ENCODE measurements at regions not wholly inside any gene's neighbourhood (a gene's known extent, or its start where the extent isn't known, plus 50 kb on each side); places are given as distances from the start of the nearest gene placed in this dataset.

DNA sequence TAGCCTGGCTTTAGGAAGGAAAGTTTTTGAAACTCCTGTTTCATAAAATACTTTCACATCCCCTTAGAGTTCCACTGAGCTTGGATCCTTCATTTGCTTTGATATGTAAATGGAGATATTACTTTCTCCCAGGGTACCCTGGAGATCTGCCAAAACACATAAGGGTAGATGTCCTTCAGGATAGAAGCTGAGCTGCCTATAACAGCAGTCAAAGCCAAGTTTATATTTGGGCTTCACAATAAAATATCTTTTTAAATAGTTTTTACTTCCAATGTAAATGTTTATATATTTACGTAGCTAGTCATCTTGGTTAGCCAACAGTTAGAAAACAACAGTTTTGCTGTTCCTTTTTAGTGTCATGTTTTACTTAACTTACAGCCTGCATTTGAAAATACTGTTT lies 742.3 kb upstream of the POU3F4 start:
- peaks cover 0 to 3% of the 10 kb centered on the region in 2 donors for H3K9me3 ChIP-seq (replicated peaks in 1 of 2; ENCODE audit: control insufficient read depth in 1 of 2, insufficient read depth in 1 of 2, low read length in 2 of 2)
- H3K27me3 ChIP-seq (ENCODE audit: control insufficient read depth in 2 of 2, insufficient read depth in 2 of 2, low read length in 2 of 2): no peaks in the 10 kb centered on the region
- H3K4me2 ChIP-seq (replicated peaks; ENCODE audit: extremely low read depth, low read length, poor library complexity, severe bottlenecking): no peak overlapping the region
- TF ChIP-seq CTCF (IDR thresholded peaks at IDR 0.05): no peak
- H3K36me3 ChIP-seq (replicated peaks in 1 of 2; ENCODE audit: control insufficient read depth in 1 of 2, insufficient read depth in 2 of 2, low read length in 2 of 2): no peaks in the 10 kb centered on the region
- H3K4me3 Mint-ChIP-seq: no peak overlapping the region
- H3K9me3 Mint-ChIP-seq: peaks cover 0 to 5% (median 2%) of the 10 kb centered on the region in 7 donors
- H2AFZ ChIP-seq (ENCODE audit: insufficient read depth, low read depth, low read length, poor library complexity, severe bottlenecking): no peak overlapping the region
- no peak overlapping the region for H3K27ac ChIP-seq (ENCODE audit: low read depth in 1 of 2, low read length in 2 of 2)
- H3K4me1 Mint-ChIP-seq: no peaks in the 10 kb centered on the region
- H3K9ac ChIP-seq (ENCODE audit: insufficient read depth, low read length, poor library complexity, severe bottlenecking): no peak overlapping the region
- no peak overlapping the region for H3K27ac Mint-ChIP-seq
- no peak overlapping the region for H3K4me3 ChIP-seq (replicated peaks in 1 of 3; ENCODE audit: low read depth in 2 of 3, low read length in 3 of 3)
- H3K79me2 ChIP-seq (ENCODE audit: insufficient read depth, low read length): no peaks in the 10 kb centered on the region
- H3K36me3 Mint-ChIP-seq: no peaks in the 10 kb centered on the region
- H3K4me1 ChIP-seq (ENCODE audit: control insufficient read depth in 1 of 2, insufficient read depth in 2 of 2, low read length in 2 of 2): no peaks in the 10 kb centered on the region
- peaks cover 0 to 1% (median 0%) of the 10 kb centered on the region in 3 donors for H3K27me3 Mint-ChIP-seq (ENCODE audit: low read depth in 3 of 3)
- no CpG with 5 or more reads among the region's 1 CpG for WGBS (ENCODE audit: insufficient coverage)
- no peak for DNase-seq
- intact Hi-C loops (cut with micrococcal nuclease): no loop called here
- H4K20me1 ChIP-seq (ENCODE audit: insufficient read depth, low read length): no peaks in the 10 kb centered on the region

DNA sequence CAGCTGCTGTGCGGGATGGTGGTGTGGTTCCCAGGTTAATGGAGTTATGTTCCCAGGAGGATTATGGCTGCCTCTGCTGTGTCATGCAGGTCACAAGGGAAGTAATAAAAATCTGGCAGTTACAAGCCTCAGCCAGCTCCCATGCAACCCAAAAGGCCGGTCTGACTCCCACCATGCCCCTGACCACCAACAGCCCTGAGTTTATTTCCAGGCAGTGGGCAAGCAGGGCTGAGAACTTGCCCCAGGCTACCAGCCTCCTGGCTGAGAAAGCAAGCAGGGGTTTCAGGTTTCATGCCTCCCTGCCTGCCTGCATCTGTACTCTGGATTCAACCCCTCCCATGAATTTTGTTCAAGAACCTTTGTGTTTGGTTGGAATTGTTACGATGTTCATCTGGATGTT lies 732.7 kb upstream of the POU3F4 start:
- H3K27ac ChIP-seq (ENCODE audit: low read depth in 1 of 2, low read length in 2 of 2): no peak overlapping the region
- Mint-ChIP-seq H3K36me3 (no peaks in the 10 kb centered on the region), H3K4me1 (no peaks in the 10 kb centered on the region), H3K4me3 (no peak overlapping the region), H3K9me3 (peaks cover 0 to 11% (median 3%) of the 10 kb centered on the region in 7 donors), H3K27me3 (ENCODE audit: low read depth in 3 of 3) (no peaks in the 10 kb centered on the region), H3K27ac (no peak overlapping the region)
- H3K4me2 ChIP-seq (replicated peaks; ENCODE audit: extremely low read depth, low read length, poor library complexity, severe bottlenecking): no peak overlapping the region
- DNase-seq: no peak
- no peak overlapping the region for H2AFZ ChIP-seq (ENCODE audit: insufficient read depth, low read depth, low read length, poor library complexity, severe bottlenecking)
- no peak overlapping the region for H3K9ac ChIP-seq (ENCODE audit: insufficient read depth, low read length, poor library complexity, severe bottlenecking)
- no peaks in the 10 kb centered on the region for H3K79me2 ChIP-seq (ENCODE audit: insufficient read depth, low read length)
- H4K20me1 ChIP-seq (ENCODE audit: insufficient read depth, low read length): no peaks in the 10 kb centered on the region
- H3K27me3 ChIP-seq (ENCODE audit: control insufficient read depth in 2 of 2, insufficient read depth in 2 of 2, low read length in 2 of 2): no peaks in the 10 kb centered on the region
- peaks cover 0 to 9% of the 10 kb centered on the region in 2 donors for H3K9me3 ChIP-seq (replicated peaks in 1 of 2; ENCODE audit: control insufficient read depth in 1 of 2, insufficient read depth in 1 of 2, low read length in 2 of 2)
- H3K36me3 ChIP-seq (replicated peaks in 1 of 2; ENCODE audit: control insufficient read depth in 1 of 2, insufficient read depth in 2 of 2, low read length in 2 of 2): no peaks in the 10 kb centered on the region
- WGBS (ENCODE audit: insufficient coverage): no CpG with 5 or more reads among the region's 3 CpGs
- no peak overlapping the region for H3K4me3 ChIP-seq (replicated peaks in 1 of 3; ENCODE audit: low read depth in 2 of 3, low read length in 3 of 3)
- intact Hi-C loops (cut with micrococcal nuclease): no loop called here
- TF ChIP-seq CTCF (IDR thresholded peaks at IDR 0.05): no peak
- H3K4me1 ChIP-seq (ENCODE audit: control insufficient read depth in 1 of 2, insufficient read depth in 2 of 2, low read length in 2 of 2): no peaks in the 10 kb centered on the region
